ENCODE measurements at regions not wholly inside any gene's neighbourhood (a gene's known extent, or its start where the extent isn't known, plus 50 kb on each side); places are given as distances from the start of the nearest gene placed in this dataset.

DNA sequence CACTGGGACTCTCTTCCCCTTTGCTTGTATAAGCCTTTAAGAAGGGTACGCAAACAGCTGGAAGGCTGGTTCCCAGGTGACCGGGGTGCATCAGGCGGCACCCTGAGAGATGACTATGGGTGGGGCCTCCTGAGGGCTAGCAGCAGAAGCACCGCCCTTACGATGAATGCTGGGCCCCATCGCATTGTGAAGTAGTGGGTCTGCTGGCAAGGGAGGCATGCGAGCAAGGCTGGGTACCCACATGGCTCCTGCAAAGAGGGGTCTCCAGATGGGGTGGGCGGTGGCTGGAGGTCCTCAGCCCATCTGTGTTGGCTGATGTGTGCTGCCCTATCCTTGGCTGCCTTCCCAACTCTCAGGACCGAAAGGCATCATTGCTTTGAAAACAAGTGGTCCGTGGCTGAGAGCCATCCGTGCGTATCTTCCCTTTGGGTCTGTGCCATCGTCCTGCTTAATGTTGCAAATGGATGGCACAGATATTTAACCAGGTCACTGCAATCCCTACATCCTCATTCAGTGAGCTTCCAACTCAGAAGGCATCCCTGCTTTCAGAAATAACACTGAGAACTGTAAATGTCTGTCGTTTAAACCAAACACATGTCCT lies 83.5 kb upstream of the GPC1 start:
- TF ChIP-seq, protein P1, sequence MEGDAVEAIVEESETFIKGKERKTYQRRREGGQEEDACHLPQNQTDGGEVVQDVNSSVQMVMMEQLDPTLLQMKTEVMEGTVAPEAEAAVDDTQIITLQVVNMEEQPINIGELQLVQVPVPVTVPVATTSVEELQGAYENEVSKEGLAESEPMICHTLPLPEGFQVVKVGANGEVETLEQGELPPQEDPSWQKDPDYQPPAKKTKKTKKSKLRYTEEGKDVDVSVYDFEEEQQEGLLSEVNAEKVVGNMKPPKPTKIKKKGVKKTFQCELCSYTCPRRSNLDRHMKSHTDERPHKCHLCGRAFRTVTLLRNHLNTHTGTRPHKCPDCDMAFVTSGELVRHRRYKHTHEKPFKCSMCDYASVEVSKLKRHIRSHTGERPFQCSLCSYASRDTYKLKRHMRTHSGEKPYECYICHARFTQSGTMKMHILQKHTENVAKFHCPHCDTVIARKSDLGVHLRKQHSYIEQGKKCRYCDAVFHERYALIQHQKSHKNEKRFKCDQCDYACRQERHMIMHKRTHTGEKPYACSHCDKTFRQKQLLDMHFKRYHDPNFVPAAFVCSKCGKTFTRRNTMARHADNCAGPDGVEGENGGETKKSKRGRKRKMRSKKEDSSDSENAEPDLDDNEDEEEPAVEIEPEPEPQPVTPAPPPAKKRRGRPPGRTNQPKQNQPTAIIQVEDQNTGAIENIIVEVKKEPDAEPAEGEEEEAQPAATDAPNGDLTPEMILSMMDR (IDR thresholded peaks at IDR 0.05; ENCODE audit: control extremely low read depth in 1 of 3, insufficient read depth in 1 of 3, low read depth in 1 of 3, low read length in 3 of 3): no peak
- no peak for TF ChIP-seq SP4 (IDR thresholded peaks at IDR 0.05; ENCODE audit: low read length)

All from H1 (cell line).